ENCODE measurements at regions not wholly inside any gene's neighbourhood (a gene's known extent, or its start where the extent isn't known, plus 50 kb on each side); places are given as distances from the start of the nearest gene placed in this dataset.
A peak's percentile ranks its signal among the peaks of the same experiment; 100 is the strongest.

GRCh38 chr13:47484548-47484947 lies 516.5 kb downstream of the SUCLA2 start:
- no peak overlapping the region for H3K4me2 ChIP-seq (ENCODE audit: low read length)
- no peaks in the 10 kb centered on the region for H3K9me3 ChIP-seq (ENCODE audit: low read length)
- H3K9ac ChIP-seq (ENCODE audit: low read length): no peak overlapping the region
- H3K9me2 ChIP-seq (ENCODE audit: insufficient read depth, low read length): no peaks in the 10 kb centered on the region
- H2AFZ ChIP-seq (ENCODE audit: low read depth, low read length): no peak overlapping the region
- no peaks in the 10 kb centered on the region for H3K79me2 ChIP-seq (replicated peaks; ENCODE audit: insufficient read depth, low read length)
- no peaks in the 10 kb centered on the region for H3K36me3 ChIP-seq (ENCODE audit: insufficient read depth, low read length)
- no peaks in the 10 kb centered on the region for H3K27me3 ChIP-seq (ENCODE audit: insufficient read depth, low read depth, low read length)
- no peaks in the 10 kb centered on the region for H3F3A ChIP-seq (ENCODE audit: insufficient read depth, low read length, poor library complexity, severe bottlenecking)
- TF ChIP-seq REST (IDR thresholded peaks at IDR 0.05; ENCODE audit: borderline replicate concordance): no peak
- TF ChIP-seq SMC3 (conservative IDR thresholded peaks at IDR 0.05; ENCODE audit: poor library complexity): no peak
- no peak for TF ChIP-seq TAF1 (IDR thresholded peaks at IDR 0.05; ENCODE audit: low read depth)
- no peak for TF ChIP-seq EP300 (conservative IDR thresholded peaks at IDR 0.05; ENCODE audit: poor library complexity, severe bottlenecking)
- TF ChIP-seq EZH2 (IDR thresholded peaks at IDR 0.05; ENCODE audit: borderline replicate concordance, insufficient read depth, low read length, poor library complexity, severe bottlenecking): no peak
- TF ChIP-seq CTCF (IDR thresholded peaks at IDR 0.05; ENCODE audit: poor library complexity, severe bottlenecking): no peak
- TF ChIP-seq POLR2AphosphoS5 (IDR thresholded peaks at IDR 0.05): no peak
- TF ChIP-seq RAD21 (conservative IDR thresholded peaks at IDR 0.05): no peak
- TF ChIP-seq MXI1 (conservative IDR thresholded peaks at IDR 0.05; ENCODE audit: poor library complexity, severe bottlenecking): no peak
- no peak overlapping the region for H3K4me3 ChIP-seq (ENCODE audit: low read length)
- no peaks in the 10 kb centered on the region for H4K20me1 ChIP-seq (ENCODE audit: insufficient read depth)
- no peak overlapping the region for H3K27ac ChIP-seq (ENCODE audit: low read length)

DNA sequence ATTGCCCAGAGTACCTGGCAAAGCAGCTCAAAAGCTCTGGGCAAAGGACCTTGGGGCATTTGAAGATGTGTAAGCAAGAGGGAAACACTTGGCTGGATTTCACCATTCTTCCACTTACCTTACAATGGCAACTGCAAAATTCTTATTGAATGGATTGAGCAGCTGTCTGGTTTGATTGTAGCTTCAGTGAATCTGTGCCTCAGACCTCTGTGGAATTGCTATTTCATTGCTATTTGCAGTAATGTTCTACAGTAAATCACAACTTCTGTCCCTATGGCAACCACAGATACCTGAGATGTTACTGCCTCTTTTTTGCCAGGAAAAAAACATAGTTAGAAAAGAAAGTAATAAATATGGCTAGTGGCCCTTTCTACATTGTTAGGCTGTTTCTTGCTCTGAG lies 519.5 kb downstream of the SUCLA2 start:
- H3K9ac ChIP-seq (ENCODE audit: low read length): no peak overlapping the region
- TF ChIP-seq EP300 (conservative IDR thresholded peaks at IDR 0.05; ENCODE audit: poor library complexity, severe bottlenecking) (peak; percentile 58), CTCF (IDR thresholded peaks at IDR 0.05; ENCODE audit: poor library complexity, severe bottlenecking) (no peak), RAD21 (conservative IDR thresholded peaks at IDR 0.05) (peak; percentile 13), POLR2AphosphoS5 (IDR thresholded peaks at IDR 0.05) (peak; percentile 33), REST (IDR thresholded peaks at IDR 0.05; ENCODE audit: borderline replicate concordance) (peak; percentile 40)
- no peaks in the 10 kb centered on the region for H3F3A ChIP-seq (ENCODE audit: insufficient read depth, low read length, poor library complexity, severe bottlenecking)
- no peaks in the 10 kb centered on the region for H3K9me3 ChIP-seq (ENCODE audit: low read length)
- H3K4me3 ChIP-seq (ENCODE audit: low read length): no peak overlapping the region
- no peaks in the 10 kb centered on the region for H3K36me3 ChIP-seq (ENCODE audit: insufficient read depth, low read length)
- no peaks in the 10 kb centered on the region for H3K27me3 ChIP-seq (ENCODE audit: insufficient read depth, low read depth, low read length)
- H4K20me1 ChIP-seq (ENCODE audit: insufficient read depth): no peaks in the 10 kb centered on the region
- H3K27ac ChIP-seq (ENCODE audit: low read length): peak overlapping the region; percentile 40
- H2AFZ ChIP-seq (ENCODE audit: low read depth, low read length): no peak overlapping the region
- H3K4me2 ChIP-seq (ENCODE audit: low read length): peak overlapping the region; percentile 45
- H3K79me2 ChIP-seq (replicated peaks; ENCODE audit: insufficient read depth, low read length): no peaks in the 10 kb centered on the region
- H3K9me2 ChIP-seq (ENCODE audit: insufficient read depth, low read length): no peaks in the 10 kb centered on the region

All from neural cell (in vitro differentiated cells).